Muscle layer of colon (tissue), 2 donors: ENCODE measurements at regions not wholly inside any gene's neighbourhood (a gene's known extent, or its start where the extent isn't known, plus 50 kb on each side); places are given as distances from the start of the nearest gene placed in this dataset.

ENCODE experiments used
- H3K27ac ChIP-seq: one replicate; pipeline ENCODE4 v1.7.0; 2013; ENCODE audit warnings: low read depth, mild to moderate bottlenecking, low read length, moderate library complexity
- H3K27me3 ChIP-seq, 2 donors: one replicate each; pipeline ENCODE4 v1.7.0; 2013; ENCODE audit warnings: low read length in 2 of 2, mild to moderate bottlenecking in 2 of 2; ENCODE audit not compliant: insufficient read depth in 2 of 2, control insufficient read depth in 1 of 2
- H3K36me3 ChIP-seq: one replicate; pipeline ENCODE4 v1.7.0; 2013; ENCODE audit warnings: mild to moderate bottlenecking, low read length; ENCODE audit not compliant: insufficient read depth
- H3K4me1 ChIP-seq: one replicate; pipeline ENCODE4 v1.7.0; 2013; ENCODE audit warnings: mild to moderate bottlenecking, low read length; ENCODE audit not compliant: insufficient read depth
- H3K4me3 ChIP-seq, 2 donors: one replicate each; pipeline ENCODE4 v1.7.0; 2013; ENCODE audit warnings: low read length in 2 of 2, low read depth in 1 of 2, mild to moderate bottlenecking in 1 of 2, moderate library complexity in 1 of 2
- H3K9ac ChIP-seq: one replicate; pipeline ENCODE4 v1.7.0; 2013; ENCODE audit warnings: low read length
- H3K9me3 ChIP-seq: one replicate; pipeline ENCODE4 v1.7.0; 2013; ENCODE audit warnings: mild to moderate bottlenecking, low read length
- donor health status: abdominal sarcoma.
- donor health status: Adenocarcinoma of cecum.

DNA sequence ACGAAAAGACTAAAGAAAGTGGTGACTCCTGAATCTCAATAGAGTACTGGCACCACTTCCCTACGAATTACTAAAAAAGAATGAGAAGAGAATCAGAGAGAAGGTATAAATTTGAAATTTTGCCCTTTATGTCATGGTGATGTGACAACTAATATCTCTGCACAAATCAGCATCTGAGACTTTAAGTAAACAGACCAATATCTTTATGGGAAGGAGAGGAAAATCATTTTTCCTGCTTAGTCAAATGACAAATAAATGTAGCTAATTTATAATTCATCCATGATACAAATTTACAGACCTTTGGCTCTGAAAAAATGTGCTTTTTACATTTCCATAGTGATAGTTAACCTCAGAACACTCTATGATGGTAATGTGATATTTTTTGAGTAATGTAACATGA lies 424.8 kb upstream of the EPHA5 start:
- no peak overlapping the region for H3K9ac ChIP-seq
- no peaks in the 10 kb centered on the region for H3K9me3 ChIP-seq
- no peaks in the 10 kb centered on the region for H3K4me1 ChIP-seq
- no peaks in the 10 kb centered on the region for H3K36me3 ChIP-seq
- H3K27ac ChIP-seq: no peak overlapping the region
- H3K27me3 ChIP-seq: no peaks in the 10 kb centered on the region
- no peak overlapping the region for H3K4me3 ChIP-seq

DNA sequence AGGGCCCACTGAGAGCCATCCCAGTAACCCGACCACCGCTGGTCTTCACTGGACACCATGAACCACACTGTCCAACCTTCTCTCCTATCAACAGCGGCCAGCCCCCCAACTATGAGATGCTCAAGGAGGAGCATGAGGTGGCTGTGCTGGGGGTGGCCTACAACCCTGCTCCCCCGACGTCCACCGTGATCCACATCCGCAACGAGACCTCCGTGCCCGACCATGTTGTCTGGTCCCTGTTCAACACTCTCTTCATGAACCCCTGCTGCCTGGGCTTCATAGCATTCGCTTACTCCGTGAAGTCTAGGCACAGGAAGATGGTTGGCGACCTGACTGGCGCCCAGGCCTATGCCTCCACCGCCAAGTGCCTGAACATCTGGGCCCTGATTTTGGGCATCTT lies 423.8 kb upstream of the EPHA5 start:
- no peaks in the 10 kb centered on the region for H3K4me1 ChIP-seq
- H3K9me3 ChIP-seq: no peaks in the 10 kb centered on the region
- H3K9ac ChIP-seq: no peak overlapping the region
- H3K27ac ChIP-seq: no peak overlapping the region
- no peaks in the 10 kb centered on the region for H3K27me3 ChIP-seq
- no peak overlapping the region for H3K4me3 ChIP-seq
- H3K36me3 ChIP-seq: no peaks in the 10 kb centered on the region

DNA sequence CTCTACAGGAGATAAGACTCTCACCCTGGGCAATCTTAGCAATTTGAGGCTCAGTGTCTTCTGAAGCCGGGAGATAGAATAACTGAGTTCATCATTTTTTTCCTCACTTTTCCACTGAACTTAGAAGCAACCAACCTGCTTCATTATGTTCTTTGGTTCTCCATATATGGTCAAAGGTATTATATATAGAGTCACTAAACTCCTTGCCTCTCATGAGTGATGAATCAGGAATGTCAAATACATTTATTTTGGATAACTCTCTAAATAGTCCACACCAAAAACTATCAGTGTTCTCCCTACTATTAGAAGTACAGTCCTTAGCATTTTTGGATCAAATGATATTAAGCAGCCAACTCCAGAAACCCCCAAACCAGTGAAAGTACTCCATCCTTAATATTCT lies 421.5 kb upstream of the EPHA5 start:
- Histone ChIP-seq H3K27ac (no peak overlapping the region), H3K36me3 (no peaks in the 10 kb centered on the region), H3K9ac (no peak overlapping the region), H3K4me1 (no peaks in the 10 kb centered on the region), H3K27me3 (no peaks in the 10 kb centered on the region), H3K4me3 (no peak overlapping the region), H3K9me3 (no peaks in the 10 kb centered on the region)

DNA sequence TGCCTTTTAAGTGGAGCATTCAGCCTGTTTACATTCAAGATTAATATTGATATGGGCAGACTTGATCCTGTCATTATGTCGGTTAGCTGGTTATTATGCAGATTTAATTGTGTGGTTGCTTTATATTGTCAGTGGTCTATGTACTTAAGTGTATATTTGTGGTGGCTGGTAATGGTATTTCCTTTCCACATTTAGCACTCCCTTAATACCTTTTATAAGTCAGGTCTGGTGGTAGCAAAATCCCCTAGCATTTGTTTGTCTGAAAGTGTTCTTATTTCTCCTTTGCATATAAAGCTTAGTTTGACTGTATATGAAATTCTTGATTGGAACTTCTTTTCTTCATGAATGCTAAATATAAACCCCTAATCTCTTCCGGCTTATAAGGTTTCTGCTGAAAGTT lies 403.7 kb upstream of the EPHA5 start:
- Histone ChIP-seq H3K4me1 (no peaks in the 10 kb centered on the region), H3K9me3 (no peaks in the 10 kb centered on the region), H3K27ac (no peak overlapping the region), H3K9ac (no peak overlapping the region), H3K4me3 (no peak overlapping the region), H3K36me3 (no peaks in the 10 kb centered on the region), H3K27me3 (no peaks in the 10 kb centered on the region)

DNA sequence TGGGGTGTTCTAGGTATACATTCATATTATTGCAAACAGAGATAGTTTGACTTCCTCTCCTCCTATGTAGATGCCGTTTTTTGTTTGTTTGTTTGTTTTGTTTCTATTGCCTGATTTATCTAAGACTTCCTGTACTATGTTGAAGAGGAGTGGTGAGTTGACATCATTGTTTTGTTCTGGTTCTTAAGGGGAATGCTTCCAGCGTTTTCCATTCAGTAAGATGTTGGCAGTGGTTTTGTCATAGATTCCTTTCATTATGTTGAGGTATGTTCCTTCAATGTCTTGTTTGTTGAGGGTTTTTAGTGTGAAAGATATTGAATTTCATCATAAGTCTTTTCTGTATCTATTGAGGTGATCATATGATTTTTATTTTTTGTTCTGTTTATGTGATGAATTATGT lies 401.6 kb upstream of the EPHA5 start:
- no peak overlapping the region for H3K4me3 ChIP-seq
- H3K9ac ChIP-seq: no peak overlapping the region
- no peaks in the 10 kb centered on the region for H3K4me1 ChIP-seq
- no peaks in the 10 kb centered on the region for H3K27me3 ChIP-seq
- no peak overlapping the region for H3K27ac ChIP-seq
- no peaks in the 10 kb centered on the region for H3K9me3 ChIP-seq
- H3K36me3 ChIP-seq: no peaks in the 10 kb centered on the region

DNA sequence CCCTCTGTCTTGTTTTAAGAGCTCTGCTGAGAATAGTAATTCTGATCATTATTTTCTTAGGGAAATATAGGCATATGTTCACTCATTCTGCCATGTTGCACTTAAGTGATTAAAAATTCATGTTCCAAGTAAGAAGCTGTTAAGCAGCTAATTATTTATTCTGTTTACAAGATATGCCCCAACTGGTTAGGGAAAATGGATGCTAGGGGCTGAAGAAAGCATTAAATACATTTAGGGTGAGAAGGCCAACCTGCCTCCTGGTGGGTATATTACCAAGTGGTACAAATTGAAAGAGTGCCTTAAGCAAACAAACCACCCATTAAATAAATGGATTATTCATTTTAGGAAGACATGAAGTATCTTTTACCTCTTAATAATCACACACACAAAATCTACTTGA lies 392.6 kb upstream of the EPHA5 start:
- H3K4me3 ChIP-seq: no peak overlapping the region
- no peaks in the 10 kb centered on the region for H3K9me3 ChIP-seq
- no peaks in the 10 kb centered on the region for H3K27me3 ChIP-seq
- no peak overlapping the region for H3K27ac ChIP-seq
- H3K4me1 ChIP-seq: no peaks in the 10 kb centered on the region
- no peak overlapping the region for H3K9ac ChIP-seq
- no peaks in the 10 kb centered on the region for H3K36me3 ChIP-seq

DNA sequence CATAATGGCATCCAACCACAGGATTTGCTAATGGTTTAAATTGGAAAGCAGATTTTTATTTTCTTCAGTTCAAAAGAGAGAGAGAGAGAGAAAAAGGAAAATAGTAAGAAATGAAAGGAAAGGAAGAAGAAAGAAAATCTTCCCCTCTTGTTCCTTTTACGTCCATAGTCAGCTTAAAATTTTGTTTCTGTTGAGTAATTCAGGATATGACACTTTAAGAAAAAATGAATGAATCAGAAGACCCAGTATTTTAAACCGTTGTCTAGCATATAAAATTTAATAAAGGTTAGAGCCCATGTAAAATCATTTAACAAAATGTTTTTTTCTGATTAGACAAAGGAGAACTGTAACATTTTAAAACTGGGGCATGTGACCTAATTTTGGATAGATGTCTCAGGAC lies 391.8 kb upstream of the EPHA5 start:
- Histone ChIP-seq H3K9ac (no peak overlapping the region), H3K36me3 (no peaks in the 10 kb centered on the region), H3K9me3 (no peaks in the 10 kb centered on the region), H3K4me3 (no peak overlapping the region), H3K27ac (no peak overlapping the region), H3K27me3 (no peaks in the 10 kb centered on the region), H3K4me1 (no peaks in the 10 kb centered on the region)

DNA sequence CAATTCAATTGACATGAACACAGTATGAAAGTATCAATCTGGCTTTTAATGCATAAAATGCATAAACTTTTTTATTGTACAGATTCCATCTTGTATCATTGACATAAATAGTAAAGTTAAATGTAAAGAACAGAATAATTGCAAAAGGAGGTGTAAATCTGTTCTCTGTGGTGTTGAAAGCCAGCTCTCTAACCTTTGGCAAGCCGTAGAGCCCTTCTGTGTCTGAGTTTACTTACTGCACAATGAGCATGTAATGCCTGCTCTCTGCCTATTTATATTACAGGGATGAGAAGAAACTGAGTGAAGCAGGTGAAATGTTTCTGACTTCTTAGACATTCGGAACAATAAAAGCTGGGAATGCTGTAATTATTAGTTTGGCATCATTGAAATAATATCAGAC lies 389.3 kb upstream of the EPHA5 start:
- H3K9me3 ChIP-seq: no peaks in the 10 kb centered on the region
- no peak overlapping the region for H3K9ac ChIP-seq
- H3K27me3 ChIP-seq: no peaks in the 10 kb centered on the region
- H3K4me3 ChIP-seq: no peak overlapping the region
- no peaks in the 10 kb centered on the region for H3K36me3 ChIP-seq
- H3K4me1 ChIP-seq: no peaks in the 10 kb centered on the region
- H3K27ac ChIP-seq: no peak overlapping the region

DNA sequence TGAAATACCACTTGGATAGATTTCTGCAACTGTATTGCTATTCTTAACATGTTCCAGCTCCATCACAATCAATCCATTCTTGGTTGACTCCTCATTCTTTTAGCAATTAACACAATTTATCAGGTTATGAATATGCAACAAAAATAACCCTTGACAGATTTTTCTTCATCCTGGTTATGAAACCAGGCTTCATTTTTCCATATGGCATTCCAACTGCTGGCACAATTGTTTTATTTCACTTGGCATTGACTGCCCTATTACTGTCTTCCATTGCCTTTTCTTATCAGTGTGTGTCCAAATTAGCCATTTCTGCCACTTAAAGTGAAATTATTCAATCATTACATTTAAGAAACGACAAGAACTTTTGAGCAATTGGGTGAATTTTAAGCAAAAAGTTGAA lies 388.8 kb upstream of the EPHA5 start:
- Histone ChIP-seq H3K9me3 (no peaks in the 10 kb centered on the region), H3K4me1 (no peaks in the 10 kb centered on the region), H3K4me3 (no peak overlapping the region), H3K36me3 (no peaks in the 10 kb centered on the region), H3K9ac (no peak overlapping the region), H3K27me3 (no peaks in the 10 kb centered on the region), H3K27ac (no peak overlapping the region)

DNA sequence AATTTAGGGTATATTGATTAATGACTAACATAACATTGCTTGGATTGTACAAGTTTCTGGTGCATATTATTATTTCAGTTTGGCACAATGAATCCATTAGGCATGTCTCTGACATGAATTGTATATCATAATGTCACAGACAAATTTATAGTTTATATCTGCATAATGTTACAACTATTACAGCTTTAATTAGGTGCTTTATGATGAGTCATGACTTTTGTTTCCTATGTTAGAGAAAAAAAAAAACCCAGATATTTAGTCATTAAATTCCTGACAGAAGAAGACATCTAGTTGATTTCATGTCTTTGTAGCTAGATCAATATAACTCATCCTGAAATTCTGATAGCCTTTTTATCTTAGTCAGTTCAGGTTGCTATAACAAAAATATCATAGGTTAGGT lies 385.7 kb upstream of the EPHA5 start:
- Histone ChIP-seq H3K4me3 (no peak overlapping the region), H3K27me3 (no peaks in the 10 kb centered on the region), H3K9ac (no peak overlapping the region), H3K36me3 (no peaks in the 10 kb centered on the region), H3K4me1 (no peaks in the 10 kb centered on the region), H3K27ac (no peak overlapping the region), H3K9me3 (no peaks in the 10 kb centered on the region)

DNA sequence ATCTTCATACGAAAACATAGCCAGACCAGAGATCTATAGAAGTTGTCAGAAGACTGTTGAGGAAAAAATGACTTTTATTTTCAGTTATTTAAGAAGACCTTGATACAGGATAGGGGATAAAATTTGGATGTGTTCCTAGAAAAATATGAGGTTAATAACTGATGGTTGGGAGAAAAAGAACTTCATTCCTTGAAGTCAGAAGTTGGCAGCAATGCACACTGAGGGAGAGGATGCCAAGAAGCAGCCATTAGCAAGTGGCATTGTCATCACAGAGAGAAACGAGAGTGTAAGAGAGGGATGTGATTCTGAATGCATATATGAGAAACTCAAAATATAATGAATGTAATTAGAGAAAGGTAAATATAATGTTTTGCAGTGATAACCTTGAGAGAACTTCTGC lies 382.1 kb upstream of the EPHA5 start:
- Histone ChIP-seq H3K36me3 (no peaks in the 10 kb centered on the region), H3K27me3 (no peaks in the 10 kb centered on the region), H3K4me1 (no peaks in the 10 kb centered on the region), H3K27ac (no peak overlapping the region), H3K9me3 (no peaks in the 10 kb centered on the region), H3K9ac (no peak overlapping the region), H3K4me3 (no peak overlapping the region)

DNA sequence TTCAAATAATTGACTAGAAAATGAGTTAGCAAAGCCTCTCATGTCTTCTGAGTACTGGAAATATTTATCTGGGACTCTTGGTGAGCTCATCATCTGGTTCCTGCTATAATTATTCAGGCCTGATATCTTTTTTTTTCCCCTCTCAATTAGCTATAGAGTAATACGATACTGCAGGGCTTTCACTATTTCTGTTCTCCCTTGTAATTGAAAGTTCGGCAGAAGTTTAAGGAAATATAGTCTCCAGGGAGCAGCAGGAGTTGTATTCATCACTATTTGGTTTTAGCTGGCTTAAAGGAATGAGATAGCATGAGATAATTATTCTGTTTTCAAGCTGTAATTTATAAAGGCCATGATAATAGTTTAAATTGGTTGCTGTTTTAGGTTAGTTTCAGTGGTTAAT lies 378.6 kb upstream of the EPHA5 start:
- Histone ChIP-seq H3K4me3 (no peak overlapping the region), H3K27ac (no peak overlapping the region), H3K9ac (no peak overlapping the region), H3K9me3 (no peaks in the 10 kb centered on the region), H3K4me1 (no peaks in the 10 kb centered on the region), H3K36me3 (no peaks in the 10 kb centered on the region), H3K27me3 (no peaks in the 10 kb centered on the region)
